ENCODE measurements at regions not wholly inside any gene's neighbourhood (a gene's known extent, or its start where the extent isn't known, plus 50 kb on each side); places are given as distances from the start of the nearest gene placed in this dataset.

- TF ChIP-seq CTCF (IDR thresholded peaks at IDR 0.05) (no peak), POLR2AphosphoS5 (IDR thresholded peaks at IDR 0.05; ENCODE audit: insufficient read depth in 1 of 2, low read depth in 1 of 2) (no peak)
Observed at GRCh38 chr2:234751275-234751973, 200.4 kb upstream of the SH3BP4 start.

All from vagina (tissue), 2 donors.